ENCODE measurements at regions not wholly inside any gene's neighbourhood (a gene's known extent, or its start where the extent isn't known, plus 50 kb on each side); places are given as distances from the start of the nearest gene placed in this dataset.

GRCh38 chr2:65819963-65820362, 387.6 kb upstream of the SPRED2 start:
- DNase-seq = no peak

- DNase-seq = no peak
Observed at GRCh38 chr2:65818873-65819451, 386.6 kb upstream of the SPRED2 start.

- no peak for DNase-seq
Observed at GRCh38 chr2:65813631-65814173, 381.3 kb upstream of the SPRED2 start.

GRCh38 chr2:65812887-65813286, 380.5 kb upstream of the SPRED2 start:
- DNase-seq = no peak

GRCh38 chr2:65807942-65808341, 375.5 kb upstream of the SPRED2 start:
- no peak for DNase-seq

- DNase-seq = no peak
Observed at GRCh38 chr2:65804777-65805176, 372.4 kb upstream of the SPRED2 start.

- DNase-seq = no peak
Observed at GRCh38 chr2:65802298-65802942, 370.0 kb upstream of the SPRED2 start.

- no peak for DNase-seq
Observed at GRCh38 chr2:65800998-65801397, 368.6 kb upstream of the SPRED2 start.

GRCh38 chr2:65799141-65799854, 366.9 kb upstream of the SPRED2 start:
- no peak for DNase-seq

- no peak for DNase-seq
Observed at GRCh38 chr2:65798641-65799040, 366.2 kb upstream of the SPRED2 start.

- no peak for DNase-seq
Observed at GRCh38 chr2:65794994-65795393, 362.6 kb upstream of the SPRED2 start.

- no peak for DNase-seq
Observed at GRCh38 chr2:65791404-65791975, 359.1 kb upstream of the SPRED2 start.

- no peak for DNase-seq
Observed at GRCh38 chr2:65790676-65790935, 358.2 kb upstream of the SPRED2 start.

GRCh38 chr2:65789923-65790675, 357.7 kb upstream of the SPRED2 start:
- no peak for DNase-seq

GRCh38 chr2:65788556-65788955, 356.2 kb upstream of the SPRED2 start:
- no peak for DNase-seq

GRCh38 chr2:65786765-65787164, 354.4 kb upstream of the SPRED2 start:
- DNase-seq = no peak

- DNase-seq = no peak
Observed at GRCh38 chr2:65786007-65786717, 353.8 kb upstream of the SPRED2 start.

GRCh38 chr2:65782996-65783650, 350.7 kb upstream of the SPRED2 start:
- no peak for DNase-seq

- DNase-seq = no peak
Observed at GRCh38 chr2:65782186-65782585, 349.8 kb upstream of the SPRED2 start.

- no peak for DNase-seq
Observed at GRCh38 chr2:65781756-65782155, 349.4 kb upstream of the SPRED2 start.

- no peak for DNase-seq
Observed at GRCh38 chr2:65779021-65779420, 346.6 kb upstream of the SPRED2 start.

- DNase-seq = no peak
Observed at GRCh38 chr2:65778137-65778536, 345.7 kb upstream of the SPRED2 start.
